Posterior vena cava (tissue), 2 donors: ENCODE measurements at regions not wholly inside any gene's neighbourhood (a gene's known extent, or its start where the extent isn't known, plus 50 kb on each side); places are given as distances from the start of the nearest gene placed in this dataset.

ENCODE experiments used
- DNase-seq: peaks from one replicate; pipeline ENCODE4 v3.0.0-alpha.2; 2020; ENCODE audit warnings: low spot score
- intact Hi-C, 2 donors: fragments of 100-400 bp; cut with DNase I; formaldehyde crosslinking; loops; one replicate each; pipeline versions ENCODE4 v1.14.1 to v1.14.2; 2022 to 2023
- donor health status: DM: yes; HTN: yes; CAD: no.
- donor health status: DM: yes; HTN: yes; CAD: no.

DNA sequence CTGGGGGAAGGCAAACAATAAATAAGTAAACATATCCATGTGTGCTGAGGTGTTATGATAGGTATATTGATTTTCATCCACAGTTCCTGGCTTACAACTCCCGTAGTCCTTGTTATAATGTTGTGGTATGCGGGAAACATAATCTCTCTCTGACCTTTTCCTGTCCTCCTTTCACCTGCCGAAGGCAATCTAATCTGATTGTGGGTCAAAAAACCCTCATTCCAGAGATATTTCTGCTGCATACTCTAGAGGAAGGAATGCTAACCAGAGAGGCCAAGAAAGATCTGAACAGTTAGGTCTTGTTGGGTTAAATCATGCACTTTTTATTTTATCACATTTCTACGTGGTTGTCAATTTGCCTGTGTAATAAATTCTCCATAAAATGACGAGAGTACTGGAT, 383.6 kb upstream of the SEMA6D start:
- no peak for DNase-seq
- intact Hi-C loops, result no loop called here

DNA sequence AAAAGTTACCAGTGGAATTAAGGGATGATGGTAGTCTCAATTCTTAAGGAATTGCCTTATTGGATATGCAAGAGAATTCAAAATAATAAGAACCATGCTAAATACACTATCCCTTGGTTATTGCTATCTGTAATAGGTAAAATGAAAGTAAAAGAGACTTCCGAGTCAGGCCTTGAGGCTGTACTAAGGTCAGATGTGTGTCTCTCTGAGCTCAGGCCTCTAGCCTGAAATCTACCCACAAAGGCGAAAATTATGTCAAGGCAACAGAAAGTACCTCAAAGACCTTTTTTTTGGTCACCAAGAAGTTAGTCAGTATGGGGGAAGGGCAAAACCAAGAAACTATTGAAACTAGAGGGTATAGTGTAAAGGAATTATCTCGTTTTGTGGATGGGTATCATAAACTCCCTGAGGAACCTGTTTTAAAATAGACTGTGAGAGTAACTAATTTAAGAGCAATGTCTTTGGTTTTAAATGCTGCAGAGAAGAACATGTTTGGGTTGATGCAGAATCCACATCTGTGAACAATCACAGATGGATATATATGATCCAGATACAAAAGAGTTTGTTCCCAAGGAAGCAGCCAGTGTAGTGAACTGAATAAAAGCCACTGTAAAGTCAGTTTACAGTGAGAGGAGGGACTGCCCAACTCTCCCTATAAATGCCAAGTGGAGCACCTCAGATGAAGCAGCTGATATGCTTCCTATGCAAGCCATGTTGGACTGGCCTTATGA, 382.3 kb upstream of the SEMA6D start:
- intact Hi-C loops, result no loop called here

DNA sequence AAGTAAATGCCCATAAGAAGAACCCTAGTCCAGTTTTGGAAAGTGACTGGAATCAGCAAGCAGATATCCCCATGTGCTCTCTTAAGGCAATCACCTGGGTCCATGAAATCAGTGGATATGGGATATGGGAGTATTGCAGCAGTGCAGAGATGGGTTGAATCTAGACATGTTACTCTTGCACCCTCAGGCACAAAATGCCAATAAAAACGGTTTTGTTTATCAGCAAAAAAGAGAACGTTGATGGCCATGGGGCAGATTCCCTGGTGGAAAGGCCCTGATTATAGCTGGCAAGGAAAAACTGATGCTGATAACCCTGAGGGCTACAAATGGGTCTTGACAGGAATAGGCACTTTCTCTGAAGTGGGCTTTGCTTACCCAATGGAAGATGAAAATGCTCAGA, 380.2 kb upstream of the SEMA6D start:
- intact Hi-C loops, result no loop called here
- no peak for DNase-seq

More for the DNA sequence above, 382.3 kb upstream of the SEMA6D start:
- DNase-seq, result no peak

DNA sequence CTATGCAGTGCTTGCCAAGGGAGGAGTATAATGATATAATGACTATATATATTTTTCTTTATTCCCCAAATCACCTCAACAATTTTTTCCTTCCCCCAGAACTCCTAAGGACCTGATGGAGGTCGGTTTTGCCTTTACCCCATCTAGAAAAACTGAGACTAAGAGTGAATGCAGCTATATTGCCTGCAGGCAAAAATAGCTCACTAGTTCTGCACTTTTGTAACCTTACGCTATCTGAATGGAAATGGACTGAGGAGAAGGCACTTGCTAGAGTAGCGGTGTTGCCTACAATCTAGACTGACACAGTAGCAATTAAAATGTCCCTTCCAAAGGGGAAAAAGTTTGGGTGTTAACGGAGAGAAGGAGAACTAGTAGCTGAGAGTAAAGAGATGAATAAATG, 379.5 kb upstream of the SEMA6D start:
- intact Hi-C loops, result no loop called here
- DNase-seq, result no peak

- intact Hi-C loops, result no loop called here
- no peak for DNase-seq
These were observed 378.5 kb upstream of the SEMA6D start for GRCh38 chr15:47338771-47339170.

DNA sequence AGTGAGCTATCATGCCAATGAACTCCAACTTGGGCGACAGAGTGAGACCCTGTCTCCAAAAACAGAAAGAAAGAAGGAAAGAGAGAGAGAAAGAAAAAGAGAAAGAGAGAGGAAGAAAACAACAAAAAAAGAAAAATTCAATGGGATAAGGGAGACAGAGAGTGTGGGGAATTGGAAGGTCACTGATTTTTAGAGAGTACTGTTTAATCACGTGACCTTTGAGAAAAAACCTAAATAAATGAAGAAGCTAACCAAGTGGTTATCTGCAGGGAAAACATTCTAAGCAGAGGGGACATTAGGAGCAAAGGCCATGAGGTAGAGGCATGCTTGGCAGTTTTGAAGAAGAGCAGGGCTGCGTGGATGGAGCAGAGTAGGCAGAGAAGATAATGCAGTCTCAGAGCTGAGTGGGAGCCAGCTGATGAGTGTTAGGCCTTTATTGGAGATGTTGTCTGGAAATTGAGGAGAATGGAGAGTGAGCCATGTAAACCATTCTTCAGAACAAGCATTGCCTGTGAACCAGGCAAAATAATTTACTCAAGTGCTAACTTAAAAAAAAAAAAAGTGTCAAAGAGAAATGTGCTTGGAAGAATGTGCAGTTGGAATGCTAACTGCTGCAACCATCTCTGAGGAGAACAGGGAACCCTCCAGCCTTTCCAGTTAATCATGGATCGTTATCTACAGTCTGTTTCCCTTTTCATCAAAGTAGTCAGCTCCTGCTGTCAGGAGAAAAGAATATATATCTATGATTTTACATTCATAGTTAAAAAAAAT, 377.3 kb upstream of the SEMA6D start:
- no peak for DNase-seq
- intact Hi-C loops, result no loop called here

DNA sequence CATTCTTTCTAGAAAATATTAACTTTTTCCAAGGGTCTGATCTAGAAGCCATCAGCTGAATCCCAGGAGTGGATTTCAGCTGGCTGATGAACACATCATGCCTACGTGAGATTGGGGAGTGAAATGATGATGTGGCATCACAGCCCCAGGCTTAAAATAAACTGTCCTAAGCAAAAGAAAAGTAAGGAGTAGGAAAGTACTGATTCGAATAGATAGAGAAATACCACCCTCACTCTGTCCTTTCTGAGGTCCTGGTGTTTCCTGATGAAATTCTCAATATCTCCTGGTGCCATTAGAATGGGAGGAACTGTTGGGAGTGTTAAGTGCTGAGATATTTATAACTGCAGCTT, 376.8 kb upstream of the SEMA6D start:
- intact Hi-C loops, result no loop called here
- DNase-seq, result no peak

DNA sequence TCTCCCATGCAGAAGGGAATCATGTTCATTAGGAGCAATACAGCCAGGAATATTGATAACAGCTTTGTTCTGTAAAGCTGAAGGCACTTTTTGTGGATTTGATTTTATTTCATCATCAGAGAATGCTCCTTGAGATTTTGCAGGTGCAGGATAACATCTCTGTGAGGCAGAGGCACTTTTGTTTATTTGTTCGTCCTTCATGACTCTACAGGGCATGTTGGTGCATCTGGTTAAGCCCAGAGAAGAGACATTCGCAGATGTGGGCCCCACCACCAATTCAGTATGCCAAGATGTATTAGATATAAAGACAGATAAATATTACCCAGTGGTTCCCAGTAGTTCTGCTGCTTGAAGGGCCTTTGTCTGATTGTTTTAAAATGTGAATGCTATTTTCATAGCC, 368.1 kb upstream of the SEMA6D start:
- intact Hi-C loops, result no loop called here
- no peak for DNase-seq

- DNase-seq, result no peak
- intact Hi-C loops, result loop anchor here in 1 of 2 donors (10.0 kb wide), 1 partner anchor 57 kb away; no protein-coding TSS in a partner anchor
These were observed 365.8 kb upstream of the SEMA6D start for GRCh38 chr15:47351501-47351900.

- DNase-seq, result no peak
- intact Hi-C loops, result loop anchor here in 1 of 2 donors (10.0 kb wide), 1 partner anchor 57 kb away; no protein-coding TSS in a partner anchor
These were observed 365.1 kb upstream of the SEMA6D start for GRCh38 chr15:47352217-47352616.

GRCh38 chr15:47355759-47356158, 361.5 kb upstream of the SEMA6D start:
- DNase-seq, result no peak
- intact Hi-C loops, result loop anchor here in 1 of 2 donors (10.0 kb wide), 1 partner anchor 61 kb away; no protein-coding TSS in a partner anchor

DNA sequence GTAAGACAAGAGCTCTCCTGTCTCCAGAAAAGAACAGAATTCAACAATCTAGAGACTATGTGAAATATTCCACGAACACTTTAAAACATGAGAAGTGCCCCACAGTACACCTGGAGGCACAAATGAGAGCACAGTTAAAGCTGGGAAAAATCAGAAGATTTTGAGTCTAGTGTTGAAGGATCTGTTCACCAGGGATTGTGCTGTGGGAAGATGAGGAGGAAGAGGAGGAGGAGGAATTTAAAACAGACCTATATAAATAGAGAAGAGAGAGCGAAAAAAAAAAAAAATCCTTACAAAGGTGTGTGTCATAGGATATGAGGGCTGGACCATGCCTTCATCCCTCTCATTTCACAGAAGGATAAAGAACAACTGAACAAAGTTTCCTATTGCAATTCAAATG, 361.0 kb upstream of the SEMA6D start:
- intact Hi-C loops, result loop anchor here in 1 of 2 donors (10.0 kb wide), 1 partner anchor 61 kb away; no protein-coding TSS in a partner anchor
- no peak for DNase-seq

DNA sequence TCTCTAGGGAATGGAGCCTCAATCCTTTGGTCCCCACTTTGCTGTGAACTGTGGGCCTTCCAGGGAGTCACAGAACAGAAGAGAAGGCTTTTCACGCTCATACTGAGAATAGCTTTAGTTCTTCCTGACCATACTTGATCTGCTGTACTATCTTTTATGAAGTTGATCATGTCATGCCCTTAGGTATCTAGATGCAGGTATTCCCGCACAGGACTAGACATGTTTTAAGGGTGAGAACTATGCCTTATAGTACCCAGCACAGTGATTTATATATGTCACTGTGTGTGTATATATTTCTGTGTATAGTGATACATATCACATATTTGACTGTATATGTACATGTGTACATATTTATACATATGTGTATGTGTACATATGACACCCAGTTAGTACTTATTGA, 358.4 kb upstream of the SEMA6D start:
- DNase-seq, result no peak
- intact Hi-C loops, result loop anchor here in 1 of 2 donors (10.0 kb wide), 1 partner anchor 64 kb away; no protein-coding TSS in a partner anchor

- DNase-seq, result no peak
- intact Hi-C loops, result no loop called here
These were observed 357.0 kb upstream of the SEMA6D start for GRCh38 chr15:47360305-47360704.

DNA sequence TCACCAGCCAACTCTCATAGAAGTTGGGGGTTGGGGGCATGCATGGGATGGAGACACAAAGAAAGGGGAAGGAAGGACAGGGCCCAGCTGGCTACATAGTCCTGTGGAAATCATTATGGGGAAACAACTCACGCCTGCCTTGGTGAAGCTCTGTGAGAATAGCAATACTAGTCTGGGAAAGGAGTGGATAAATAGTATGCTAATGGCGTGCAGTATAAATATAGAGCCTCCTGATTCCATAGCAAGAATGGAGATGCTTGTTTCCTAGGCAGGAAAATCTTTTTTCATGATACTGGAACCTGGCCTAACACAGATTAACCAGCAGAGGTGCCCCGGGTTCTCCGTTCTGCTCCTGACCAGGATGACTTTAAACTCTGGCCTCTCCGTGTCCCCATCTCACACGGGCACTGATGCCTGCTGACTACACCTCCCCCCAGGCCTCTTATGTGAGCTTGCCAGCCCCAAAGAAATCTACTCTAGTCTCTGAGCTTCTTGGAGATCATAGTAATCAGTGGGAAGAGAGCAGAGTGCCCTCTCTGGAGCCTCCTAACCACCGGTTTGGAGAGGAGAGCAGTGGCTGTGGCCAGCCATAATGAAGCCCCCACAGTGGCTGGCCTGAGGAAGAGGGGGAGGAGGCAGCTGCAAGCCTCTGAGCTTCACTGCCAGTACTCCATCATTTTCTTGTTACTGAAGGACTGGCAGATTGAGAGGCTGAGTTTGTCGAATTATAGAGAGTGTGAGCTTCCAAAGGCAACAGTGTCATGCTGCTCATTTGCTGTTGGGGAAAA, 355.0 kb upstream of the SEMA6D start:
- intact Hi-C loops, result no loop called here
- no peak for DNase-seq

DNA sequence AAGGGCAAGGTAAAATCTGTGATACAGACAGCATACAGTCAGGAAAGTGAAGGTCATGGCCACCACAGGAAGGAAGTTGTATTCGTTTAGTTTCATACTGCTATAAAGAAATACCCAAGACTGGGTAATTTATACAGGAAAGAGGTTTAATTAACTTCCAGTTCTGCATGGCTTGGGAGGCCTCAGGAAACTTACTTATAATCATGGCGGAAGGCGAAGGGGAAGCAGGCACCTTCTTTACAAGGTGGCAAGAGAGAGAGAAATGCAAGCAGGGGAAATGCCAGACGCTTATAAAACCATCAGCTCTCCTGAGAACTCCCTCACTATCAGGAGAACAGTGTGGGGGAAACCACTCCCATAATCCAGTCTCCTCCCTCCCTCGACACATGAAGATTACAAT, 353.7 kb upstream of the SEMA6D start:
- intact Hi-C loops, result no loop called here
- DNase-seq, result no peak

GRCh38 chr15:47364230-47365141, 352.8 kb upstream of the SEMA6D start:
- intact Hi-C loops, result no loop called here

GRCh38 chr15:47366884-47367283, 350.4 kb upstream of the SEMA6D start:
- no peak for DNase-seq
- intact Hi-C loops, result no loop called here

More at GRCh38 chr15:47364230-47365141, 352.8 kb upstream of the SEMA6D start:
- DNase-seq, result no peak
